Keratinocyte (primary cell): ENCODE measurements at regions not wholly inside any gene's neighbourhood (a gene's known extent, or its start where the extent isn't known, plus 50 kb on each side); places are given as distances from the start of the nearest gene placed in this dataset.

Source experiments
- DNase-seq: peaks from one replicate; pipeline ENCODE4 v3.0.0-alpha.2; 2011; ENCODE audit warnings: low read depth, missing footprints, low spot score
- FAIRE-seq: peaks from 2 replicates; lab custom pipeline; 2011; peaks lifted over from hg19 to GRCh38; lab: Jason Lieb, UNC
- H2AFZ ChIP-seq: 2 replicates; pipeline ENCODE4 v1.6.0; 2012; ENCODE audit warnings: low read length, control low read depth, inconsistent platforms; ENCODE audit not compliant: control insufficient read depth
- H3K27ac ChIP-seq: 2 replicates; pipeline ENCODE4 v1.5.1; 2011; ENCODE audit warnings: low read length; ENCODE audit not compliant: control insufficient read depth, insufficient read depth
- H3K27me3 ChIP-seq: 3 replicates; pipeline ENCODE4 v1.6.0; 2011; ENCODE audit warnings: low read length; ENCODE audit not compliant: control insufficient read depth, insufficient read depth; ENCODE audit errors: extremely low read depth
- H3K36me3 ChIP-seq, 2 experiments: 2 replicates in 1 of 2; 3 replicates in 1 of 2; pipeline ENCODE4 v1.5.1; 2011; ENCODE audit warnings: low read length in 2 of 2, mild to moderate bottlenecking in 1 of 2; ENCODE audit not compliant: control insufficient read depth in 2 of 2, insufficient read depth in 2 of 2; ENCODE audit errors: extremely low read depth in 1 of 2
- H3K4me1 ChIP-seq: 3 replicates; pipeline ENCODE4 v1.5.1; 2011; ENCODE audit warnings: low read length; ENCODE audit not compliant: control insufficient read depth, insufficient read depth; ENCODE audit errors: extremely low read depth
- H3K4me2 ChIP-seq: 3 replicates; pipeline ENCODE4 v1.6.0; 2011; ENCODE audit warnings: low read depth, low read length; ENCODE audit not compliant: control insufficient read depth, insufficient read depth; ENCODE audit errors: extremely low read depth
- H3K4me3 ChIP-seq, 3 experiments: fragments of 200-600 bp in 1 of 3; sonication (generic) in 1 of 3; 2 replicates in 2 of 3; 3 replicates in 1 of 3; pipeline ENCODE4 v1.5.1; 2011 to 2016; ENCODE audit warnings: low read length in 3 of 3, mild to moderate bottlenecking in 3 of 3, control low read depth in 2 of 3, inconsistent platforms in 1 of 3, low read depth in 1 of 3, mixed read lengths in 1 of 3, mixed run types in 1 of 3, moderate library complexity in 1 of 3; ENCODE audit not compliant: control insufficient read depth in 2 of 3, insufficient read depth in 2 of 3; ENCODE audit errors: extremely low read depth in 1 of 3
- H3K79me2 ChIP-seq: 2 replicates; pipeline ENCODE4 v1.6.0; 2012; ENCODE audit warnings: low read length; ENCODE audit not compliant: control insufficient read depth, insufficient read depth
- H3K9ac ChIP-seq: 3 replicates; pipeline ENCODE4 v1.6.0; 2011; ENCODE audit warnings: low read length; ENCODE audit not compliant: control insufficient read depth, insufficient read depth; ENCODE audit errors: extremely low read depth
- H3K9me1 ChIP-seq: 3 replicates; pipeline ENCODE4 v1.6.0; 2011; ENCODE audit warnings: low read length; ENCODE audit not compliant: control insufficient read depth, insufficient read depth; ENCODE audit errors: extremely low read depth
- H3K9me3 ChIP-seq: 2 replicates; pipeline ENCODE4 v1.5.1; 2012; ENCODE audit warnings: low read depth, low read length; ENCODE audit not compliant: control insufficient read depth
- H4K20me1 ChIP-seq: 3 replicates; pipeline ENCODE4 v1.6.0; 2011; ENCODE audit warnings: low read length; ENCODE audit not compliant: control insufficient read depth, insufficient read depth; ENCODE audit errors: extremely low read depth
- EZH2 ChIP-seq: IDR thresholded peaks from one replicate; pipeline ENCODE4 v1.6.1; 2012; ENCODE audit warnings: inconsistent platforms, mild to moderate bottlenecking, low read length, moderate library complexity
- dilution Hi-C: fragments of 300-500 bp; cut with MboI; formaldehyde crosslinking; loops from one replicate; pipeline ENCODE4 v1.7.0; 2020; ENCODE audit warnings: low sequenced_read_pairs; ENCODE audit not compliant: extremely low pct_ligation_motif_present
- TF ChIP-seq, protein P1 (sequence below), 3 experiments: IDR thresholded peaks in 1 of 3; conservative IDR thresholded peaks in 1 of 3; optimal IDR thresholded peaks in 1 of 3; 2 replicates in 2 of 3; 3 replicates in 1 of 3; pipeline versions ENCODE3 to v1.5.1; 2011; ENCODE audit warnings: low read length in 3 of 3, mild to moderate bottlenecking in 3 of 3, moderate library complexity in 2 of 3, control low read depth in 1 of 3, inconsistent platforms in 1 of 3; ENCODE audit not compliant: insufficient read depth in 2 of 3; ENCODE audit errors: extremely low read depth in 1 of 3

DNA sequence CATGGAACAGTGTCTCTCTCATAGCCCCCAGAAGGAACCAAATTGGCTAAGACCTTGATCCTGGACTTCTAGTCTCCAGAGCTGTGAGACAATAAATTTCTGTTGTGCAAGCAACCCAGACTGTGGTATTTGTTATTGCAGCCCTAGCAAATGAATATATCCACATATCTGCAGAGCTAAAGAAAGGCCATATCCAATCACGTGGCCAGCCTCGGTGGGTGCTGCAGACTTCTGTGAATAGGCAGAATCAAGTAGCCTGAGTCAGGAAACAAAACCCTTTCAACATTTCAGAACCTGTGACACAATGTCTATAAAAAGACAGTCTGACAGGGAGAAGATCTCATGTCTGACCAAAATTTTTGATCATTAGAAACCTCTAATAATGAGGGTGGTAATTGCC, 71.0 kb upstream of the CPM start:
- no peak for FAIRE-seq
- no peak overlapping the region for H3K9ac ChIP-seq
- no peak overlapping the region for H3K4me3 ChIP-seq
- no peaks in the 10 kb centered on the region for H3K36me3 ChIP-seq
- no peaks in the 10 kb centered on the region for H3K79me2 ChIP-seq
- TF ChIP-seq EZH2 = no peak
- TF ChIP-seq, protein P1, sequence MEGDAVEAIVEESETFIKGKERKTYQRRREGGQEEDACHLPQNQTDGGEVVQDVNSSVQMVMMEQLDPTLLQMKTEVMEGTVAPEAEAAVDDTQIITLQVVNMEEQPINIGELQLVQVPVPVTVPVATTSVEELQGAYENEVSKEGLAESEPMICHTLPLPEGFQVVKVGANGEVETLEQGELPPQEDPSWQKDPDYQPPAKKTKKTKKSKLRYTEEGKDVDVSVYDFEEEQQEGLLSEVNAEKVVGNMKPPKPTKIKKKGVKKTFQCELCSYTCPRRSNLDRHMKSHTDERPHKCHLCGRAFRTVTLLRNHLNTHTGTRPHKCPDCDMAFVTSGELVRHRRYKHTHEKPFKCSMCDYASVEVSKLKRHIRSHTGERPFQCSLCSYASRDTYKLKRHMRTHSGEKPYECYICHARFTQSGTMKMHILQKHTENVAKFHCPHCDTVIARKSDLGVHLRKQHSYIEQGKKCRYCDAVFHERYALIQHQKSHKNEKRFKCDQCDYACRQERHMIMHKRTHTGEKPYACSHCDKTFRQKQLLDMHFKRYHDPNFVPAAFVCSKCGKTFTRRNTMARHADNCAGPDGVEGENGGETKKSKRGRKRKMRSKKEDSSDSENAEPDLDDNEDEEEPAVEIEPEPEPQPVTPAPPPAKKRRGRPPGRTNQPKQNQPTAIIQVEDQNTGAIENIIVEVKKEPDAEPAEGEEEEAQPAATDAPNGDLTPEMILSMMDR (optimal IDR thresholded peaks at IDR 0.05 in 1 of 3, IDR thresholded peaks at IDR 0.05 in 1 of 3, conservative IDR thresholded peaks at IDR 0.05 in 1 of 3; ENCODE audit: extremely low read depth in 1 of 3, insufficient read depth in 2 of 3, low read length in 3 of 3) = no peak
- no peak overlapping the region for H2AFZ ChIP-seq
- no peaks in the 10 kb centered on the region for H3K9me1 ChIP-seq
- H4K20me1 ChIP-seq = no peaks in the 10 kb centered on the region
- peaks cover 31% of the 10 kb centered on the region for H3K4me1 ChIP-seq
- dilution Hi-C loops = no loop called here
- DNase-seq = no peak
- H3K4me2 ChIP-seq = no peak overlapping the region
- H3K27me3 ChIP-seq = no peaks in the 10 kb centered on the region
- H3K27ac ChIP-seq = no peak overlapping the region
- H3K9me3 ChIP-seq = no peaks in the 10 kb centered on the region

DNA sequence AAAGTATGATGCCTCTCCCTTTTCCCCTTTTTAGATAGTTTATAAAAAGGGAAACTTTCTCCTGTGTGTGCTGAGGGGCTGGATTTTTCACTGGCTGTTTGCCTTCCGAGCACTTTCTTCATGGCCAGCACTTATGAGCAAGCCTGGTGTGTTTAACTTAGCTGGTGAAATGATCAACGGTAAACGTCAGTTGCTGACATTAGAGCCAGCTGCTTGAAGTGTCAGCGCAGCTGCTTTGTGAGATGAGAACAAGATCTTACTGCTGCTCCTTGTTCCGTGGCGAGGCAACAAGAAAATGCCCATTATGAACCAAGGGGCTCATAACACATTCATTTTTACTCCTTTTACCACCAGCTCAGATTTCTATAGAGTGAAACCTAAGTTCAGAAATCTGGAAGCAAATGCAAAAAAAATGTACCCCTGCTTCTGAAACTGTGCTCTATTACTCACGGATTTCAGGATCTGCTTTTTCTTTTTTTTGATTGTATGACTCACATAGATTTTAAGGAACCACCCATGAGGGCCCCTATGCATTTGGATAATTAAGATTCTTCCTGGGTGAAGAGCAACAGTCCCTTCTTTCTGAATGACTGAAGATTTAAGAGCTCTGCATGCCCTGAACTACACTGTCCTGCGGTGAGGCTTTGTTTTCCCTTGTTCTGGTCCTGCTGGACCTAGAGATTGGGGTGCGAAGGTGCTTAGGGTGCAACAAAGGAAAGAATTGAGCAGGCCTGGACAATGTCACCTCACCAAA, 74.3 kb upstream of the CPM start:
- H3K9me1 ChIP-seq = no peaks in the 10 kb centered on the region
- TF ChIP-seq, protein P1 (optimal IDR thresholded peaks at IDR 0.05 in 1 of 3, IDR thresholded peaks at IDR 0.05 in 1 of 3, conservative IDR thresholded peaks at IDR 0.05 in 1 of 3; ENCODE audit: extremely low read depth in 1 of 3, insufficient read depth in 2 of 3, low read length in 3 of 3) = no peak
- no peak for TF ChIP-seq EZH2
- H3K4me2 ChIP-seq = peak overlapping the region; percentile 90

More for the DNA sequence above, 74.3 kb upstream of the CPM start:
- no peaks in the 10 kb centered on the region for H3K36me3 ChIP-seq
- no peaks in the 10 kb centered on the region for H3K79me2 ChIP-seq
- H3K4me1 ChIP-seq = peaks cover 28% of the 10 kb centered on the region
- no peaks in the 10 kb centered on the region for H3K27me3 ChIP-seq
- peak overlapping the region; percentile 36 for H2AFZ ChIP-seq
- dilution Hi-C loops = no loop called here
- peak overlapping the region in 2 of 3 experiments; percentile 37 to 54 for H3K4me3 ChIP-seq
- peak overlapping the region; percentile 58 for H3K9ac ChIP-seq
- H3K27ac ChIP-seq = peak overlapping the region; percentile 69
- peak; percentile 44 for FAIRE-seq
- no peak for DNase-seq
- H3K9me3 ChIP-seq = no peaks in the 10 kb centered on the region
- no peaks in the 10 kb centered on the region for H4K20me1 ChIP-seq
